ENCODE measurements at regions not wholly inside any gene's neighbourhood (a gene's known extent, or its start where the extent isn't known, plus 50 kb on each side); places are given as distances from the start of the nearest gene placed in this dataset.

- TF ChIP-seq CTCF (IDR thresholded peaks at IDR 0.05) (no peak), POLR2A (IDR thresholded peaks at IDR 0.05) (no peak), EP300 (IDR thresholded peaks at IDR 0.05) (no peak)
Observed at GRCh38 chr4:17376205-17376604, 135.7 kb downstream of the QDPR start.

Measured in stomach (tissue), 4 donors.